ENCODE measurements at regions not wholly inside any gene's neighbourhood (a gene's known extent, or its start where the extent isn't known, plus 50 kb on each side); places are given as distances from the start of the nearest gene placed in this dataset.

DNA sequence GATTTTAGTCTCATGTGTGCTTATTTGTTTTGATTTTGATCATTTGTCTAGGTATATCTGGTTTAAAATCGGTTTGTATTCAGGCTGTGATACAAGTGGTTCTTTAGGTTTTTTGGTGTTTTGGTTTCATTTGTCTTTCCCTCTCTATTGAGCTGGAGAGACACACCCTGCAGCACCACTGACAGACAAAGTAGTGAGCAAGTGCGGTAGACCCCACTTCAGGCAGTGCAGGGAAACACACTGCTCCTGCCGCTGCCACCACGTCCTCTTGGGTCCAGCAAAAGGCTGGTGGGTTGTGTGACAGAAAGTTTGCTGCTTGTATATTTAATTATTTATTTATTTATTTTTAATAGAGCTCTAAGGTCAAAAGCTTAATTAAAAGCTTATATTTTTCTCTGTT lies 801.0 kb downstream of the NR2F1-AS1 start:
- no peaks in the 10 kb centered on the region for H3K27me3 ChIP-seq (ENCODE audit: insufficient read depth, low read length)

DNA sequence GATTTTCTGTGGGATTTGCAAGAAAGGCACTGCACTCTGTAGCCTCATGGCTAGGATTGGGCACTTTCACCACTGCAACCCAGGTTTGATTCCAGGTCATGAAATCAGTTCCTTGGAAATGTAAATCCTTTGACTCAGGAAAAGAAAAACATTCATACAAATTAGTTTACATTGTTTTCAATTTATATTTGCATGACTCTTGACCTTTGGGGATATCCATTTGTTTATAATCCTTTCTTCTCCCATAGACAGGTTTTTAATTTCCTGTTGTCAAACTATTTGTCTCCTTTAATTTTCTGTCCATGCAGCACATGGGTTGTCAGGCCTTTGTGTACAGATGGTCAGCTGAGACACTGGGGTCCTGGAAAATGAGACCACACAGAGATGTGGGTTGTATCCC lies 801.5 kb downstream of the NR2F1-AS1 start:
- no peak overlapping the region for H3K27ac ChIP-seq (ENCODE audit: low read depth, low read length)
- H3K79me2 ChIP-seq (ENCODE audit: control insufficient read depth, insufficient read depth, low read length, unreplicated experiment) = no peaks in the 10 kb centered on the region
- H3K4me1 ChIP-seq (ENCODE audit: control insufficient read depth, insufficient read depth, low read length, unreplicated experiment) = no peaks in the 10 kb centered on the region
- H3K4me3 ChIP-seq (ENCODE audit: low read depth, low read length) = no peak overlapping the region
- no peaks in the 10 kb centered on the region for H3K36me3 ChIP-seq (ENCODE audit: insufficient read depth, low read length)
- no peaks in the 10 kb centered on the region for H3K27me3 ChIP-seq (ENCODE audit: insufficient read depth, low read length)
- no peak overlapping the region for H2AFZ ChIP-seq (ENCODE audit: low read length, unreplicated experiment)

More for the DNA sequence above, 801.0 kb downstream of the NR2F1-AS1 start:
- H3K36me3 ChIP-seq (ENCODE audit: insufficient read depth, low read length) = no peaks in the 10 kb centered on the region
- H3K79me2 ChIP-seq (ENCODE audit: control insufficient read depth, insufficient read depth, low read length, unreplicated experiment) = no peaks in the 10 kb centered on the region
- H3K4me3 ChIP-seq (ENCODE audit: low read depth, low read length) = no peak overlapping the region
- H3K27ac ChIP-seq (ENCODE audit: low read depth, low read length) = no peak overlapping the region
- H3K4me1 ChIP-seq (ENCODE audit: control insufficient read depth, insufficient read depth, low read length, unreplicated experiment) = no peaks in the 10 kb centered on the region
- no peak overlapping the region for H2AFZ ChIP-seq (ENCODE audit: low read length, unreplicated experiment)

DNA sequence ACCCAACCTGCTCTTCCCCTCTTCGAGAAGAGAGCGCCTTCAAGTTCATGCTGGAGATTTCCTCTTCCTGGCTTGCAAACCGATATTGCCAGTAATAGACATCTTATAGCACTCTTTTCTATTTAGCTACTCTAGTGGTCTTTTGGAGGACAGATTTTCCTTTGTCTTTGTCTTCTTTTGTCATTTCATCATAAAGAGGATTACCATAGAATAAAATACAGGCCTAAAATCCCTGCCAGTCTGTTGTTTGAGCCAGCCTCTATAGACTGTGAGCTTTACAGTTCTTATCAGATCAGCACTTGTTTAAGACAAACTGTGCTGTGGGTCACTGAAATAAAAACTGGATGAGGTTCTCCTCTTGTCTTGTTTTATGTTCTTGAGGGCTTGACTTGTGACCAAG lies 802.8 kb downstream of the NR2F1-AS1 start:
- Histone ChIP-seq H3K36me3 (ENCODE audit: insufficient read depth, low read length) (no peaks in the 10 kb centered on the region), H3K27ac (ENCODE audit: low read depth, low read length) (no peak overlapping the region), H3K4me3 (ENCODE audit: low read depth, low read length) (no peak overlapping the region), H3K4me1 (ENCODE audit: control insufficient read depth, insufficient read depth, low read length, unreplicated experiment) (no peaks in the 10 kb centered on the region), H3K79me2 (ENCODE audit: control insufficient read depth, insufficient read depth, low read length, unreplicated experiment) (no peaks in the 10 kb centered on the region), H2AFZ (ENCODE audit: low read length, unreplicated experiment) (no peak overlapping the region), H3K27me3 (ENCODE audit: insufficient read depth, low read length) (no peaks in the 10 kb centered on the region)

DNA sequence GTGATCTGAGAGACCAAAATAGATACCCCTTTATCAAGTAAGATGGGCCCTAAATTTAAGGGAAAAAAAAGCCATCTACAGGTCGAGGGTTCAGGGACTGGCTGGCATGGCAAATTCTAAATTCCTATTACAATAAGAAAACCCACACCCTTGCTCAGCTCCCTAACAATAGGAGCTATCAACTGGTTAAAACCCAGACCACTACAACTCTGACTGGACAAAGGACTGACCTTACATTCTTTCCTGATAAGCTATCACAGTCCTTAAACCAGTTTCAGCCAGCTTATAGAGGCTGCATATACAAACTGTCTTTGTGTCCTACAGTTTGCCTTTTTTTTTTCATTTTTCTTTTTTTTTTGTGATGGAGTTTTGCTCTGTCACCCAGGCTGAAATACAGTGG lies 803.6 kb downstream of the NR2F1-AS1 start:
- no peak overlapping the region for H3K27ac ChIP-seq (ENCODE audit: low read depth, low read length)

DNA sequence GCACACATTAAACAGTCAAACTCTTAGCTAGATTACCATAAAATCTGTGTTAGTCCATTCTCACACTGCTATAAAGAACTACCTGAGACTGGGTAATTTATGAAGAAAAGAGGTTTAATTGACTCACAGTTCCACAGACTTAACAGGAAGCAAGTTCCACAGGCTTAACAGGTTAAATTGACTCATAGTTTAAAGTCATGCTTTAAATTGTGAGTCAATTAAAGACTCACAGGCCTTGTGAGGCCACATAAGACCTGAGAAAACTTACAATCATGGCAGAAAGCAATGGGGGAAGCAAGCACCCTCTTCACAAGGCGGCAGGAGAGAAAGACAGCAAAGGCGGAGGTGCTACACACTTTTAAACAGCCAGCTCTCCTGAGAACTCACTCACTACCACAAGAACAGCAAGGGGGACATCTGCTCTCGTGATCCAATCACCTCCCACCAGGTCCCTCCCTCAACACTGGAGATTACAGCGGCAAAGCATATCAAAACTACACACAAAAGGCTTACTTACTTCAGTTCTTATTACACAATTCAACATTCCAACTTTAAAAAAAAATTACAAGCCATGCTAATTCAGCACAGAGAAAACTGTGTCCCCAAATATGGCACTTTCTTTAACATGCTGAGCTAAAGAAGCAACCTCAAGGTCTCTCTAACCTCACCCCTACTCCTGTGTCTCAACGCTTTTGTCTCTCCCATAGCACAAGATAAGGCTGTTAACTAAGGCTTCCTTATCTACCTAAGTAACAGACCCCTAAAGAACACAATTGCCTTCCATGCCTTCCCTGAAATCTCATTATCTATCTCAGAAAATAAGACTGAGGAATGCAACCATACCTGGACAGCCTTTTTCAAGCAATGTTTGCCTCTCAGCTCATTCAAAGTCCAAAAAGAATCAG lies 805.1 kb downstream of the NR2F1-AS1 start:
- H3K4me3 ChIP-seq (ENCODE audit: low read depth, low read length) = no peak overlapping the region
- H3K27me3 ChIP-seq (ENCODE audit: insufficient read depth, low read length) = no peaks in the 10 kb centered on the region
- no peaks in the 10 kb centered on the region for H3K4me1 ChIP-seq (ENCODE audit: control insufficient read depth, insufficient read depth, low read length, unreplicated experiment)
- no peaks in the 10 kb centered on the region for H3K36me3 ChIP-seq (ENCODE audit: insufficient read depth, low read length)
- H3K79me2 ChIP-seq (ENCODE audit: control insufficient read depth, insufficient read depth, low read length, unreplicated experiment) = no peaks in the 10 kb centered on the region
- no peak overlapping the region for H3K27ac ChIP-seq (ENCODE audit: low read depth, low read length)
- no peak overlapping the region for H2AFZ ChIP-seq (ENCODE audit: low read length, unreplicated experiment)

More for the DNA sequence above, 803.6 kb downstream of the NR2F1-AS1 start:
- no peak overlapping the region for H2AFZ ChIP-seq (ENCODE audit: low read length, unreplicated experiment)
- no peak overlapping the region for H3K4me3 ChIP-seq (ENCODE audit: low read depth, low read length)
- H3K79me2 ChIP-seq (ENCODE audit: control insufficient read depth, insufficient read depth, low read length, unreplicated experiment) = no peaks in the 10 kb centered on the region
- no peaks in the 10 kb centered on the region for H3K27me3 ChIP-seq (ENCODE audit: insufficient read depth, low read length)
- no peaks in the 10 kb centered on the region for H3K36me3 ChIP-seq (ENCODE audit: insufficient read depth, low read length)
- H3K4me1 ChIP-seq (ENCODE audit: control insufficient read depth, insufficient read depth, low read length, unreplicated experiment) = no peaks in the 10 kb centered on the region

DNA sequence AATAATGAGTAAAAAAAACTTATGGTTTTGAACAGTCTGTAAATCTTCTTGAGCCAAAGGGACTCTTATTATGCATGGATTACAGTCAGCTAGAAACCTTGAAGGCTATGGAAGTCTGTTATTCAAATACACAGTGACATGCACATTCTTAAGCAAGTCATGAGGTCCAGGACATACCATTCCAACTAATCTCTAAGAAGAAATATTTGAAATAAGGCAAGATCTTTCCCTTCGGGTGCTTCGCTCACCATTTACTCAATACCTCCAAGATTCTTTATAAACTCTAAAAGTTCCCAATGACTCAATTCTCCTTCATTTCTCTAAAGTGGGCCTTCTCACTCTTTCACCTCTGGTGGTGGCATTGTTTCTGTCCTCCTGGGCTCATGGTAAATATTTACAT lies 811.0 kb downstream of the NR2F1-AS1 start:
- no peak overlapping the region for H3K4me3 ChIP-seq (ENCODE audit: low read depth, low read length)
- no peak overlapping the region for H2AFZ ChIP-seq (ENCODE audit: low read length, unreplicated experiment)
- H3K4me1 ChIP-seq (ENCODE audit: control insufficient read depth, insufficient read depth, low read length, unreplicated experiment) = no peaks in the 10 kb centered on the region
- H3K27ac ChIP-seq (ENCODE audit: low read depth, low read length) = no peak overlapping the region
- H3K27me3 ChIP-seq (ENCODE audit: insufficient read depth, low read length) = no peaks in the 10 kb centered on the region
- H3K79me2 ChIP-seq (ENCODE audit: control insufficient read depth, insufficient read depth, low read length, unreplicated experiment) = no peaks in the 10 kb centered on the region
- H3K36me3 ChIP-seq (ENCODE audit: insufficient read depth, low read length) = no peaks in the 10 kb centered on the region

DNA sequence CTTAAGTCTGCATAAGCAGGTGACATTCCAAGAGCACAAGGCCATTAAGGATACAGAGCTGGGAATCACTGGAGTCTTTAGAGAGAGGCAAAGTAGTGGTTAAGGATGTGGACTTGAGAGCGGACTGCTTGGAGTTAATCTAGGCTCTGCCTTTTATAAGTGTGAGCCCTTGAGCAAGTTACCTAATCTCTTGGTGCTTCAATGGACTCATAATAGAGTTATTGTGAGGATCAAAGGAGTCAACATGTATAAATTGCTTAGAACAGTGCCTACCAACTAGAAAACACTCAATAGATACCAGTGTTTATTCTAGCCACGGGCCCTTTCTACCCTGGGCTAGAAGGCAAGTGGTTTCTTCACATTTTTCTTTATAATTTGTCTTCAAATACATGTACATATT lies 819.4 kb downstream of the NR2F1-AS1 start:
- H3K27ac ChIP-seq (ENCODE audit: low read depth, low read length) = no peak overlapping the region
- H3K79me2 ChIP-seq (ENCODE audit: control insufficient read depth, insufficient read depth, low read length, unreplicated experiment) = no peaks in the 10 kb centered on the region
- no peak overlapping the region for H2AFZ ChIP-seq (ENCODE audit: low read length, unreplicated experiment)
- no peaks in the 10 kb centered on the region for H3K36me3 ChIP-seq (ENCODE audit: insufficient read depth, low read length)
- no peak overlapping the region for H3K4me3 ChIP-seq (ENCODE audit: low read depth, low read length)
- no peaks in the 10 kb centered on the region for H3K27me3 ChIP-seq (ENCODE audit: insufficient read depth, low read length)
- H3K4me1 ChIP-seq (ENCODE audit: control insufficient read depth, insufficient read depth, low read length, unreplicated experiment) = peaks cover 12% of the 10 kb centered on the region

DNA sequence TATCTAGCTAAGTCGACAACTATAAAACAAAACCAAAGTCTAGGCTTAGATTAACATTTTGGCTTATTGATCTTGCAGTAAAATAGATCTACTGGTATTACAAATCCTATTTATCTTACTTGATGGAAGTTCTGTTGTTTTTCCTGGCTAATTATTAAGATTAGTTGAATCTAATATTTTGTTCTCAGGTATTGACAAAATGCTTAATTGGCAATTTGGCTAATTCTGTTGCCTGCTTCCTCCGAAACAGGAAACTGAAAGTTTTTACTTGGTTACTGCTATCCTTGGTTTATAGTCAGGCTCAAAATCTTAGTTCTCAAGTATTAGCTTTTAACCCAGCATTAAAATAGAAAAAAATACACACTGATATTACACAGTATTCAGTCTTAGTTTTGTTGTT lies 820.5 kb downstream of the NR2F1-AS1 start:
- H3K4me1 ChIP-seq (ENCODE audit: control insufficient read depth, insufficient read depth, low read length, unreplicated experiment) = peaks cover 12% of the 10 kb centered on the region
- H2AFZ ChIP-seq (ENCODE audit: low read length, unreplicated experiment) = peak overlapping the region; percentile 3
- no peak overlapping the region for H3K4me3 ChIP-seq (ENCODE audit: low read depth, low read length)

DNA sequence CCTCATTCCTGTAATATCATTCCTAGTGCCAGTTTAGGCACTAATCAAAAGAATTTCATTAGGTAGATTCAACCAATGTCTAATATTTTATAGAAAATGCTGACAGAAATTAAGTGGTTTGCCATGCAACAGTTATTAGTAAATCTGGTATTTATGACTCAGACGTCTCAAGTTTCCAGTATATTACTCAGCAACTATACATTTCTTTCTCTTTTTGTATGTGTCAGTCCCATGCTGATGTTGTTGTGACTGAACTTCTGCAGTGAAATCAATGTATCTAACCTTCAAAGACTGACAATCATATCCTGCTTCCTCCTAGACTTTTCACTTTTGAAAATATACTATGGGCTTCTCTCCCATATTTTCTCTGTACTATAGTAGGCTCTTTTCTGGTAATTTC lies 822.5 kb downstream of the NR2F1-AS1 start:
- H3K36me3 ChIP-seq (ENCODE audit: insufficient read depth, low read length) = no peaks in the 10 kb centered on the region

More for the DNA sequence above, 820.5 kb downstream of the NR2F1-AS1 start:
- Histone ChIP-seq H3K79me2 (ENCODE audit: control insufficient read depth, insufficient read depth, low read length, unreplicated experiment) (no peaks in the 10 kb centered on the region), H3K27me3 (ENCODE audit: insufficient read depth, low read length) (no peaks in the 10 kb centered on the region), H3K36me3 (ENCODE audit: insufficient read depth, low read length) (no peaks in the 10 kb centered on the region), H3K27ac (ENCODE audit: low read depth, low read length) (no peak overlapping the region)

DNA sequence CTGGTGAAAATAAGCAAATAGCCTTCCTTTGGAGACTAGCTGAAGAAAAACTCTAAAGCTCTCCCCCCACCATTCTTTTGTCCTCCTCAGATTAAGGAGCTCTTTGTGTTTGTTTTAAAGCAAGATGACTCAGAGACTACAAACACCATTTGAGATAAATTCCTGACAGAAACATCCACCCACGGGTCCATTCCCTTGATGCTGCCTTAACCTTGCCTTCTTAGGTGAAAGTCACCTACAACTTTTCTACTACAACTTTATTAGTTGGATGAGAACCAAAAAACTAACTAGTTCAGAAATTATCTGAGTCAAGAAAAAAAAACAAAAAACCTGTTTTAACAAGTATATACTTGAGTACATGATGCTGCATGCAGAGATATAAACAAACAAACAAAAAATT lies 831.1 kb downstream of the NR2F1-AS1 start:
- Histone ChIP-seq H3K4me1 (ENCODE audit: control insufficient read depth, insufficient read depth, low read length, unreplicated experiment) (peaks cover 12% of the 10 kb centered on the region), H3K27ac (ENCODE audit: low read depth, low read length) (no peak overlapping the region), H3K79me2 (ENCODE audit: control insufficient read depth, insufficient read depth, low read length, unreplicated experiment) (no peaks in the 10 kb centered on the region), H2AFZ (ENCODE audit: low read length, unreplicated experiment) (peak overlapping the region; percentile 71), H3K27me3 (ENCODE audit: insufficient read depth, low read length) (no peaks in the 10 kb centered on the region), H3K4me3 (ENCODE audit: low read depth, low read length) (no peak overlapping the region), H3K36me3 (ENCODE audit: insufficient read depth, low read length) (no peaks in the 10 kb centered on the region)

More for the DNA sequence above, 822.5 kb downstream of the NR2F1-AS1 start:
- no peaks in the 10 kb centered on the region for H3K27me3 ChIP-seq (ENCODE audit: insufficient read depth, low read length)
- no peak overlapping the region for H3K27ac ChIP-seq (ENCODE audit: low read depth, low read length)
- H3K4me3 ChIP-seq (ENCODE audit: low read depth, low read length) = no peak overlapping the region
- H3K4me1 ChIP-seq (ENCODE audit: control insufficient read depth, insufficient read depth, low read length, unreplicated experiment) = peaks cover 12% of the 10 kb centered on the region
- H2AFZ ChIP-seq (ENCODE audit: low read length, unreplicated experiment) = no peak overlapping the region
- H3K79me2 ChIP-seq (ENCODE audit: control insufficient read depth, insufficient read depth, low read length, unreplicated experiment) = no peaks in the 10 kb centered on the region

DNA sequence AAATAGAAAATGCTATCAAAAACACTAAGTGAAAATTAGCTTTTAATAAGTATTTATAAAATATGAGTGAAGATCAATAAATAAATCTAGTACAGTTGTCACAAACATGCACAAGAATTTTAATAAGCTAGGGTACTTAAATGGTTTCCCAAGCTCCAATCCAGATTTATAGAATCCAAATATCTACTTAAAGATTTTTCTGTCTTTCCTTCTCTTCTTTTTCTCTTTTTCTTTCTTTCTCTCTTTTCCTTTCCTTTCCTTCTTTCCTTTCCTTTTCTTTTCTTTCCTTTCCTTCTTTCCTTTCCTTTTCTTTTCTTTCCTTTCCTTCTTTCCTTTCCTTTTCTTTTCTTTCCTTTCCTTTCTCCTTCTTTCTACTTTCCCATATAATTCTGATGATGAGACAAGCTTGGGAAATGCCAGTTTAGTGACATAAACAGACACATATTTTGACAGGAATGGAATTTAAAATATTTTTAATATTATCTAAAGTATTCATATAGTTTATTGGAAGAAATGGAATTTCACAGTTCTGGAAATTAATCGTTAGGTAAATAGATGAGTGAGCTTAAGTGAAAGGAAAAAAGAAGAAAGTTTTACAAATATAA lies 832.8 kb downstream of the NR2F1-AS1 start:
- Histone ChIP-seq H2AFZ (ENCODE audit: low read length, unreplicated experiment) (no peak overlapping the region), H3K36me3 (ENCODE audit: insufficient read depth, low read length) (no peaks in the 10 kb centered on the region), H3K4me1 (ENCODE audit: control insufficient read depth, insufficient read depth, low read length, unreplicated experiment) (peaks cover 12% of the 10 kb centered on the region), H3K79me2 (ENCODE audit: control insufficient read depth, insufficient read depth, low read length, unreplicated experiment) (no peaks in the 10 kb centered on the region), H3K27ac (ENCODE audit: low read depth, low read length) (no peak overlapping the region), H3K27me3 (ENCODE audit: insufficient read depth, low read length) (no peaks in the 10 kb centered on the region), H3K4me3 (ENCODE audit: low read depth, low read length) (no peak overlapping the region)
